ENCODE measurements at regions not wholly inside any gene's neighbourhood (a gene's known extent, or its start where the extent isn't known, plus 50 kb on each side); places are given as distances from the start of the nearest gene placed in this dataset.
"Not testable (repeated sequence)": the region's sequence is repeated elsewhere in the genome, so short reads cannot be mapped to it uniquely, and the experiment has no call there.

DNA sequence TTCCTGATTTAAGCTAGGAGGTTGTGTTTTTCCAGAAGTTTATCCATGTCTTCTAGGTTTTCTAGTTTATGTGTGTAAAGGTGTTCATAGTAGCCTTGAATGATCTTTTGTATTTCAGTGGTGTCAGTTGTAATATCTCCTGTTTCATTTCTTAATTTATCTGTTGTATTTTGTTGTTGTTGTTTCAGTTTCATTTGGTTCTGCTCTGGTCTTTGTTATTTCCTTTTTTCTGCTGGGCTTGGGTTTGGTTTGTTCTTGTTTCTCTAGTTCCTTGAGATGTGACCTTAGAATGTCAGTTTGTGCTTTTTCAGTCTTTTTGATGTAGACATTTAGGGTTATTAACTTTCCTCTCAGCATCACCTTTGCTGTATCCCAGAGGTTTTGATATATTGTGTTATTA lies 62.8 kb downstream of the SCP2D1 start:
- DNase-seq; CTCF ChIA-PET; H3K27ac Mint-ChIP-seq; POLR2A ChIA-PET; H3K27me3 Mint-ChIP-seq; H3K4me1 Mint-ChIP-seq; H3K9me3 Mint-ChIP-seq; H3K4me3 Mint-ChIP-seq; H3K36me3 Mint-ChIP-seq (ENCODE audit: low read depth): not testable (repeated sequence)

DNA sequence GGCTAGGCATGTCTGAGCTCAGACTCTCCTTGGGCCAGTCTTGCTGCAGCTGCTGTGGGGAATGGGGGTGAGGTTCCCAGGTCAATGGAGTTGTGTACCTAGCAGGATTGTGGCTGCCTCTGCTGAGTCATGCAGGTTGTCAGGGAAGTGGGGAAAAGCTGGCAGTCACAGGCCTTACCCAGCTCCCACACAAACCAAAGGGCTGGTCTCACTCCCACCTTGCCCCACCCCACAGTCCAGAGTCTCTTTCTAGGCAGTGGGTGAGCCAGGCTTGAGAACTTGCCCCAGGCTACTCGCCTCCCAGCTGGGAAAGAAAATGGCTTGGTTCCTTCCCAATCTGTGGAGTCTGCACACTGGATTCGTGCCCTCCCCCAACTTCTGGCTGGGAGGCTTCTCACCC lies 65.7 kb downstream of the SCP2D1 start:
- Mint-ChIP-seq H3K9me3 (peaks cover under 1% of the 10 kb centered on the region), H3K4me1 (no peaks in the 10 kb centered on the region), H3K27me3 (peaks cover 4% of the 10 kb centered on the region), H3K36me3 (ENCODE audit: low read depth) (no peaks in the 10 kb centered on the region), H3K4me3 (no peak overlapping the region), H3K27ac (no peak overlapping the region)
- ChIA-PET POLR2A (no interaction called here), CTCF (interaction anchor here (1.1 kb wide), 1 partner anchor 11 kb away, joined by 3 read pairs; no protein-coding TSS in a partner anchor)
- no peak for DNase-seq

- ChIA-PET POLR2A (no interaction called here), CTCF (no interaction called here)
- H3K27me3 Mint-ChIP-seq: peaks cover 4% of the 10 kb centered on the region
- no peak for DNase-seq
- H3K27ac Mint-ChIP-seq: no peak overlapping the region
- no peaks in the 10 kb centered on the region for H3K9me3 Mint-ChIP-seq
- H3K36me3 Mint-ChIP-seq (ENCODE audit: low read depth): no peaks in the 10 kb centered on the region
- no peaks in the 10 kb centered on the region for H3K4me1 Mint-ChIP-seq
- H3K4me3 Mint-ChIP-seq: no peak overlapping the region
Measured at GRCh38 chr20:18886756-18887155, 73.2 kb downstream of the SCP2D1 start.

GRCh38 chr20:18901980-18902737 lies 88.6 kb downstream of the SCP2D1 start:
- no peaks in the 10 kb centered on the region for H3K9me3 Mint-ChIP-seq
- H3K36me3 Mint-ChIP-seq (ENCODE audit: low read depth): no peaks in the 10 kb centered on the region
- H3K4me3 Mint-ChIP-seq: no peak overlapping the region
- CTCF ChIA-PET: interaction anchor here (1.1 kb wide), 1 partner anchor 14 kb away, joined by 3 read pairs; no protein-coding TSS in a partner anchor
- H3K4me1 Mint-ChIP-seq: no peaks in the 10 kb centered on the region
- POLR2A ChIA-PET: no interaction called here
- peaks cover 3% of the 10 kb centered on the region for H3K27me3 Mint-ChIP-seq
- DNase-seq: no peak
- no peak overlapping the region for H3K27ac Mint-ChIP-seq

GRCh38 chr20:18904192-18904591 lies 90.6 kb downstream of the SCP2D1 start:
- POLR2A ChIA-PET: no interaction called here
- peaks cover 3% of the 10 kb centered on the region for H3K27me3 Mint-ChIP-seq
- CTCF ChIA-PET: interaction anchor here (0.5 kb wide), 1 partner anchor 1435 kb away, joined by 4 read pairs; no protein-coding TSS in a partner anchor
- no peak overlapping the region for H3K27ac Mint-ChIP-seq
- no peak overlapping the region for H3K4me3 Mint-ChIP-seq
- DNase-seq: no peak
- H3K4me1 Mint-ChIP-seq: no peaks in the 10 kb centered on the region
- H3K36me3 Mint-ChIP-seq (ENCODE audit: low read depth): no peaks in the 10 kb centered on the region
- H3K9me3 Mint-ChIP-seq: no peaks in the 10 kb centered on the region

DNA sequence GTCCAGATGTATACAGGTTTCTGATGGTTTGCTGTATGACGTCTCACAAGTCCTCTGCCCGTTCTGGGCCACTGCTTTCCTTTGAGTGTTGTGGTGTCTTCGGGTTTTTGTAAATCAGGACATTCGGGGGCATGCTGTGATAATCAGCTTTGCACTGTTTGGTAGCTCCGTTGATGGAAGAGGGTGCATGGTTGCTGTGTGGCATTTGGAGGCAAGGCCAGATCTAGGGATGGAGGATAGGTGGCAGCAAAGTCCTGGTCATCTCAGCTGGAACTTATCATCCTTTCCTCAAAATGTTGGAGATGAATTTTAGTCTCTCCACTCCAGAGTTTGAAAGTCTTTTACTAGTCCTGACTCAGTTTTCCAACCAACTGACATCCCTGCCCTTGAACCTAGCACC lies 91.0 kb downstream of the SCP2D1 start:
- Mint-ChIP-seq H3K9me3 (no peaks in the 10 kb centered on the region), H3K4me1 (no peaks in the 10 kb centered on the region), H3K27ac (no peak overlapping the region), H3K4me3 (no peak overlapping the region), H3K27me3 (peaks cover 3% of the 10 kb centered on the region), H3K36me3 (ENCODE audit: low read depth) (no peaks in the 10 kb centered on the region)
- no peak for DNase-seq
- CTCF ChIA-PET: no interaction called here
- POLR2A ChIA-PET: no interaction called here

DNA sequence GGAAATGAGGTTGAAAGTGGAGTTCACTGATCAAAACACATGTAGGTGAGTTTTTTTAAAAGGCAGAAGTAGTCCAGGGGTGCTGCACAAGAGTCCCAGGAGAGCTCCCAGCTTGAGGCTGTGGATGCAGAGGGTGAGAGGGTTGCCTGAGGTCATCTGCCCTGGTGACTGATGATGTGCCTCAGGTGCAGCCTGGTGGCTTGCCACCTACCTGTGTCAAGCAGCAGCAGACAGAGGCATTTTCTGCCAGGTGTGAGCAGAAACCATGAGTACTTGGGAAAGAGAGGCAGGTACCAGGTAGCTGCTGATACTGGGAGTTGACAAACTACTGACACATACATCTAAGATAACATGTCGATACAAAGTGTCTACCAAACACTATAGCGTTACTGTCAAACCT lies 92.5 kb downstream of the SCP2D1 start:
- ChIA-PET POLR2A (no interaction called here), CTCF (no interaction called here)
- Mint-ChIP-seq H3K9me3 (no peaks in the 10 kb centered on the region), H3K4me3 (no peak overlapping the region), H3K36me3 (ENCODE audit: low read depth) (no peaks in the 10 kb centered on the region), H3K27me3 (peaks cover 10% of the 10 kb centered on the region), H3K27ac (no peak overlapping the region), H3K4me1 (no peaks in the 10 kb centered on the region)
- no peak for DNase-seq

DNA sequence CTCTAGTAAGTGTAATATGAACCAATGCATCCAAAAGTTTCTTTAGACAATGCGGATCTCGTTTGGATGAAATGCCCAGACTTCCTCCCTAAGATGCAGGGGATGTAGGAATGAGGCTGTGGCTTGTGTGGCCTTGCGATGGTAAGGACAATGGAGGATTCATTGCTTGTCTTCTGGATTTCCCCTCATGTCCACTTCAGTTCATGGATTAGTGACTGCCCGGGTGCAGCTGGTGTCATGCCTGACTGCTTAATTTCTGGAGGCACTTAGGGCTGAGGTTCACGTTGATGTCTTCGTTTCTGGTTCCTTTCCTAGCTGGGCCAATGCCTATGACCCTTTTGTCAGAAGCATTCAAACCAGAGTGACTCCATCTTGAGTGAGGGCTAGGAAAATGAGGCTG lies 93.8 kb downstream of the SCP2D1 start:
- no peaks in the 10 kb centered on the region for H3K9me3 Mint-ChIP-seq
- peaks cover 10% of the 10 kb centered on the region for H3K27me3 Mint-ChIP-seq
- H3K4me3 Mint-ChIP-seq: no peak overlapping the region
- ChIA-PET CTCF (interaction anchor here (0.6 kb wide), 1 partner anchor 219 kb away, joined by 3 read pairs; no protein-coding TSS in a partner anchor), POLR2A (no interaction called here)
- H3K36me3 Mint-ChIP-seq (ENCODE audit: low read depth): no peaks in the 10 kb centered on the region
- H3K27ac Mint-ChIP-seq: no peak overlapping the region
- no peak for DNase-seq
- no peaks in the 10 kb centered on the region for H3K4me1 Mint-ChIP-seq

DNA sequence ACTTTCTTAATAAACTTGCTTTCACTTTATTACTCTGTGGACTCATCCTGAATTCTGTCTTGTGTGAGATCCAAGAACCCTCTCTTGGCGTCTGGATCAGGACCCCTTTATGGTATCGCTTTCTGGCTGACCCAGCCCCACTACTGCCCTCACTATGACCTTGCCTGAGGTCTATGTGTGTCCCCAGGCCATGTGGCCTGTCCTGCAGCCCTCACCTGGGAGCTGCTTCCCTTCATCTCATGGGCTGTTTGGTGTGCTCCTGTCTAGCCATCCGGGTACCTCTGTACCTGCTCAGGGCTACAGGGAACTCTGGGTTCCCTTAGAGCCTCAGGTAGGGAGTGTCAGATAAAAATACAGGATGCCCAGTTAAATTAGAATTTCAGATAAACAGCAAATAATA lies 94.5 kb downstream of the SCP2D1 start:
- H3K4me3 Mint-ChIP-seq: no peak overlapping the region
- H3K27me3 Mint-ChIP-seq: peaks cover 10% of the 10 kb centered on the region
- no peaks in the 10 kb centered on the region for H3K9me3 Mint-ChIP-seq
- H3K36me3 Mint-ChIP-seq (ENCODE audit: low read depth): no peaks in the 10 kb centered on the region
- no peak for DNase-seq
- ChIA-PET CTCF (interaction anchor here (0.6 kb wide), 1 partner anchor 219 kb away, joined by 3 read pairs; no protein-coding TSS in a partner anchor), POLR2A (no interaction called here)
- H3K4me1 Mint-ChIP-seq: no peaks in the 10 kb centered on the region
- no peak overlapping the region for H3K27ac Mint-ChIP-seq

DNA sequence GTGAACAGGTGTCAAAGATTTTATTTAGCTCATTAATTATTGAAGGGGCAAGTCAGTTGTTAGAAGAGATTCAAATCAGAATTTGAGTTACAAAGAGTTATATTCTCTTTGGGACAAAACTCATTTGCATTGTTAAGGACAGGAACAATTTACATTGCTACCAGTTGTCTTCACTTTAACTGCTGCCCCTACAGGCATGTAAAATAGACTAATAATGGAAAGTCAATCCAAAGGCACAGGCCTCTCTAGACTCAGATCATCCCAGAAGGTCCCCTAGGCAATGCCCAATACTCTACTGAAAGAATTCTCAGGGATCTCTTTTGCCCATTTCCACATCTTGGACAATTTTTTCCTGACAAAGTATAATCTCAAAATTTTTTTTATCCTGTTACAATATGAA lies 95.7 kb downstream of the SCP2D1 start:
- H3K27ac Mint-ChIP-seq: no peak overlapping the region
- peaks cover 10% of the 10 kb centered on the region for H3K27me3 Mint-ChIP-seq
- no peak for DNase-seq
- H3K36me3 Mint-ChIP-seq (ENCODE audit: low read depth): no peaks in the 10 kb centered on the region
- CTCF ChIA-PET: no interaction called here
- H3K9me3 Mint-ChIP-seq: no peaks in the 10 kb centered on the region
- H3K4me3 Mint-ChIP-seq: no peak overlapping the region
- H3K4me1 Mint-ChIP-seq: no peaks in the 10 kb centered on the region
- POLR2A ChIA-PET: no interaction called here

DNA sequence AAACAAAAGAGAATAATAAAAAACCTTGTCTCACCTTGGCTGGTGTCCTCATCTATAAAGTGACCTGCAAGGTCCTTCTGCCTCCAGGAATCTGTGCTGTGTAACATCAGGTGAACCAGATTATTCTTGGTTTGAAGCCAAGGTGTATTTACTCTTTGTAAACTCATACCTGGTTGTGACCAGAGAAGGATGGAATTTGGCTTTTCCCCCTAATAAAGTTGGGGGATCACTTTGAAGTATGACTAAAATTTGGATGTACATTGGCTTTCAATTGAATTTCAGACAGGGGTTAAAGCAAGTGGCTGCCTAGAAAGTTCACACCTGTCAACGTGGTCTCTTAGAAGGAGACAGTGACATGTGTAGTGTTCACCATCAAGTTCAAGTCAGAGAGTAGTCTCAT lies 100.1 kb downstream of the SCP2D1 start:
- Mint-ChIP-seq H3K4me1 (no peaks in the 10 kb centered on the region), H3K9me3 (no peaks in the 10 kb centered on the region), H3K27ac (no peak overlapping the region), H3K4me3 (no peak overlapping the region), H3K27me3 (peaks cover 7% of the 10 kb centered on the region), H3K36me3 (ENCODE audit: low read depth) (no peaks in the 10 kb centered on the region)
- POLR2A ChIA-PET: no interaction called here
- CTCF ChIA-PET: no interaction called here
- no peak for DNase-seq

DNA sequence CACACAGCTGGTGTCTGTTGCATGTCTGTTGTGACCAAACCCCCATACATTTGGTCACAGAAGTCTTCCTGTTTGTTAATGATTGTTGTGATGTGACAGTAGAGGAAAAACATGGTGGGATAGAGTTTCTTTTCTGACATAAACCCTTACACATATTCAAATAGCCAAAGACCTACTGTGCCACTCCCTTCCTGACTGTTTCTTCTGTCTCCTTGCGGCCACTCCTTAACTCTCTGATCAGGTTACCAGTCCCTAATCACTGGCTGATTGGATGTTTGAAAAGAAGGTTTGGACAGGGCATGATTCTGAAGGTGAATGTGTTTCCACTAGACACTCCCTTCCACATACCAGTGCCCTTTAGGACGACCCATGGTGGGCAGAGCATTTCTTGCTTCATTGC lies 101.2 kb downstream of the SCP2D1 start:
- H3K4me1 Mint-ChIP-seq: no peaks in the 10 kb centered on the region
- H3K36me3 Mint-ChIP-seq (ENCODE audit: low read depth): no peaks in the 10 kb centered on the region
- no peak for DNase-seq
- no peak overlapping the region for H3K4me3 Mint-ChIP-seq
- H3K27ac Mint-ChIP-seq: no peak overlapping the region
- CTCF ChIA-PET: no interaction called here
- peaks cover 7% of the 10 kb centered on the region for H3K27me3 Mint-ChIP-seq
- POLR2A ChIA-PET: no interaction called here
- no peaks in the 10 kb centered on the region for H3K9me3 Mint-ChIP-seq

GRCh38 chr20:18916886-18917750 lies 103.5 kb downstream of the SCP2D1 start:
- no peak overlapping the region for H3K4me3 Mint-ChIP-seq
- no peak overlapping the region for H3K27ac Mint-ChIP-seq
- ChIA-PET CTCF (no interaction called here), POLR2A (no interaction called here)
- H3K36me3 Mint-ChIP-seq (ENCODE audit: low read depth): no peaks in the 10 kb centered on the region
- no peaks in the 10 kb centered on the region for H3K4me1 Mint-ChIP-seq
- H3K27me3 Mint-ChIP-seq: no peaks in the 10 kb centered on the region
- no peaks in the 10 kb centered on the region for H3K9me3 Mint-ChIP-seq
- DNase-seq: no peak

Data from activated CD4-positive, alpha-beta T cell treated with anti-CD3 and anti-CD28 coated beads, Interleukin-2, amount 10 ng/mL, durations not matched to agents 7 days and 5 days (primary cell).